ENCODE measurements at regions not wholly inside any gene's neighbourhood (a gene's known extent, or its start where the extent isn't known, plus 50 kb on each side); places are given as distances from the start of the nearest gene placed in this dataset.
A peak's percentile ranks its signal among the peaks of the same experiment; 100 is the strongest.
"Not testable (repeated sequence)": the region's sequence is repeated elsewhere in the genome, so short reads cannot be mapped to it uniquely, and the experiment has no call there.

GRCh38 chr9:42534984-42535325 is 351.5 kb downstream of the SPATA31A6 start:
- peak; percentile 2 for TF ChIP-seq CTCF (IDR thresholded peaks at IDR 0.05; ENCODE audit: low read depth, low read length)
- DNase-seq (ENCODE audit: low read depth): peak; percentile 25
- not testable (repeated sequence) for H3K4me3 ChIP-seq (ENCODE audit: low read depth, low read length)

- not testable (repeated sequence) for H3K4me3 ChIP-seq (ENCODE audit: low read depth, low read length); DNase-seq (ENCODE audit: low read depth)
Measured at GRCh38 chr9:42550789-42551357, 367.4 kb downstream of the SPATA31A6 start.

DNA sequence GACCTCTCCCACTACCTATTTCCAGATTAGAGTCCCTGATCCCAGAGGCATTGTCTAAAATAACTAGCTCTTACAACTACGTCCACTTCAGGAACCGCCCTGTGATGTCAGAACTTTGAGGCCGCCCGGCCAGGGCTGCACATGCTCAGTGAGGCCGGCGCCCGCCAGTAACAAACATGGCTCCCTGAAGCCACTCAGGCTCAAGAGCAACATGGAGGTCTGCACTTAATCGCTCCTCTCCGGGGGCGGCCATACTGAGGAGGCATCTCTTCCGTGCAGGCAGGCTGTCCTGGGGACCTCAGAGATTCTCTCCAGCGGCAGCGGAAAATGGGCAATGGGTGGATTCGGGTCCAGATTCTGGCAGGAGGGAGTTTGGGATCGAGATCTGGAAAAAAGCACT is 385.1 kb downstream of the SPATA31A6 start:
- not testable (repeated sequence) for H3K4me3 ChIP-seq (ENCODE audit: low read depth, low read length); DNase-seq (ENCODE audit: low read depth)

GRCh38 chr9:42568942-42569556 is 385.6 kb downstream of the SPATA31A6 start:
- not testable (repeated sequence) for H3K4me3 ChIP-seq (ENCODE audit: low read depth, low read length); DNase-seq (ENCODE audit: low read depth)

DNA sequence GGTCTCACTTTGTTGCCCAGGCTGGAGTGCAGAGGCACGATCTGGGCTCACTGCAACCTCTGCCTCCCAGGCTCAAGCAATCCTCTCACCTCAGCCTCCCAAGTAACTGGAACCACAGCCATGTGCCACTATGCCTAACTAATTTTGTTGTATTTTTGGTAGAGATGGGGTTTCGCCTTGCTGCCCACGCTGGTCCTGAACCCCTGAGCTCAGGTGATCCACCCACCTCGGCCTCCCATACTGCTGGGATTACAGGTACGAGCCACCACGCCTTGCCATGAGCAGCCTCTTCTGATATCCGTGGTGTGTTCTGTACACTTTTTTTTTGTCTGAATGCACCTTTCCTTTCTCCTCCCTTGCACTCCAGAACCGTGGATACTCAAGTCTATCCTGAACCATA is 394.4 kb downstream of the SPATA31A6 start:
- H3K4me3 ChIP-seq (ENCODE audit: low read depth, low read length); DNase-seq (ENCODE audit: low read depth): not testable (repeated sequence)
